MG63 (cell line): ENCODE measurements at regions not wholly inside any gene's neighbourhood (a gene's known extent, or its start where the extent isn't known, plus 50 kb on each side); places are given as distances from the start of the nearest gene placed in this dataset.

Source experiments
- DNase-seq: peaks from one replicate; pipeline ENCODE4 v3.0.0-alpha.2; 2020
- H3K27me3 ChIP-seq: fragments of 250-450 bp; sonication (Bioruptor Pico); 2 replicates; pipeline ENCODE4 v1.5.1; 2020; ENCODE audit warnings: mild to moderate bottlenecking, moderate library complexity
- H3K36me3 ChIP-seq: fragments of 250-450 bp; sonication (Bioruptor Pico); 2 replicates; pipeline ENCODE4 v1.5.1; 2020; ENCODE audit warnings: mild to moderate bottlenecking, moderate library complexity
- H3K4me3 ChIP-seq: fragments of 250-450 bp; sonication (Bioruptor Pico); 2 replicates; pipeline ENCODE4 v1.5.1; 2020; ENCODE audit warnings: mild to moderate bottlenecking, moderate library complexity
- H3K9me3 ChIP-seq: fragments of 250-450 bp; sonication (Bioruptor Pico); 2 replicates; pipeline ENCODE4 v1.5.1; 2020; ENCODE audit warnings: mild to moderate bottlenecking, moderate library complexity

GRCh38 chr14:34067587-34067986, 116.7 kb upstream of the EGLN3 start:
- Histone ChIP-seq H3K27me3 (no peaks in the 10 kb centered on the region), H3K4me3 (no peak overlapping the region), H3K9me3 (no peaks in the 10 kb centered on the region), H3K36me3 (no peaks in the 10 kb centered on the region)
- DNase-seq, result no peak

GRCh38 chr14:34065690-34066391, 115.0 kb upstream of the EGLN3 start:
- no peak overlapping the region for H3K4me3 ChIP-seq
- H3K27me3 ChIP-seq, result no peaks in the 10 kb centered on the region
- H3K36me3 ChIP-seq, result no peaks in the 10 kb centered on the region
- no peaks in the 10 kb centered on the region for H3K9me3 ChIP-seq
- no peak for DNase-seq

GRCh38 chr14:34065236-34065635, 114.4 kb upstream of the EGLN3 start:
- no peak for DNase-seq
- H3K4me3 ChIP-seq, result no peak overlapping the region
- H3K27me3 ChIP-seq, result no peaks in the 10 kb centered on the region
- no peaks in the 10 kb centered on the region for H3K9me3 ChIP-seq
- H3K36me3 ChIP-seq, result no peaks in the 10 kb centered on the region

- H3K4me3 ChIP-seq, result no peak overlapping the region
- peak; percentile 61 for DNase-seq
- no peaks in the 10 kb centered on the region for H3K27me3 ChIP-seq
- no peaks in the 10 kb centered on the region for H3K9me3 ChIP-seq
- H3K36me3 ChIP-seq, result no peaks in the 10 kb centered on the region
Measured at GRCh38 chr14:34064349-34064748, 113.5 kb upstream of the EGLN3 start.

GRCh38 chr14:34063470-34064164, 112.7 kb upstream of the EGLN3 start:
- H3K36me3 ChIP-seq, result no peaks in the 10 kb centered on the region
- no peak for DNase-seq

GRCh38 chr14:34063042-34063441, 112.2 kb upstream of the EGLN3 start:
- H3K36me3 ChIP-seq, result no peaks in the 10 kb centered on the region
- H3K27me3 ChIP-seq, result no peaks in the 10 kb centered on the region
- DNase-seq, result no peak
- H3K4me3 ChIP-seq, result no peak overlapping the region
- no peaks in the 10 kb centered on the region for H3K9me3 ChIP-seq

More at GRCh38 chr14:34063470-34064164, 112.7 kb upstream of the EGLN3 start:
- no peaks in the 10 kb centered on the region for H3K27me3 ChIP-seq
- no peak overlapping the region for H3K4me3 ChIP-seq
- H3K9me3 ChIP-seq, result no peaks in the 10 kb centered on the region

GRCh38 chr14:34062353-34062973, 111.6 kb upstream of the EGLN3 start:
- no peak overlapping the region for H3K4me3 ChIP-seq
- no peaks in the 10 kb centered on the region for H3K27me3 ChIP-seq
- DNase-seq, result no peak
- no peaks in the 10 kb centered on the region for H3K9me3 ChIP-seq
- no peaks in the 10 kb centered on the region for H3K36me3 ChIP-seq

GRCh38 chr14:34060651-34060999, 109.8 kb upstream of the EGLN3 start:
- H3K36me3 ChIP-seq, result no peaks in the 10 kb centered on the region
- no peaks in the 10 kb centered on the region for H3K27me3 ChIP-seq
- no peaks in the 10 kb centered on the region for H3K9me3 ChIP-seq
- peak overlapping the region; percentile 46 for H3K4me3 ChIP-seq
- DNase-seq, result no peak

GRCh38 chr14:34059925-34060650, 109.2 kb upstream of the EGLN3 start:
- Histone ChIP-seq H3K9me3 (no peaks in the 10 kb centered on the region), H3K36me3 (no peaks in the 10 kb centered on the region), H3K27me3 (no peaks in the 10 kb centered on the region), H3K4me3 (peak overlapping the region; percentile 46)
- peak; percentile 77 for DNase-seq

GRCh38 chr14:34059037-34059924, 108.4 kb upstream of the EGLN3 start:
- Histone ChIP-seq H3K36me3 (no peaks in the 10 kb centered on the region), H3K9me3 (no peaks in the 10 kb centered on the region), H3K4me3 (peak overlapping the region; percentile 46), H3K27me3 (no peaks in the 10 kb centered on the region)
- no peak for DNase-seq

- Histone ChIP-seq H3K9me3 (no peaks in the 10 kb centered on the region), H3K27me3 (no peaks in the 10 kb centered on the region), H3K36me3 (no peaks in the 10 kb centered on the region), H3K4me3 (no peak overlapping the region)
- DNase-seq, result no peak
Measured at GRCh38 chr14:34058510-34058909, 107.6 kb upstream of the EGLN3 start.

- Histone ChIP-seq H3K27me3 (no peaks in the 10 kb centered on the region), H3K4me3 (no peak overlapping the region), H3K36me3 (no peaks in the 10 kb centered on the region), H3K9me3 (no peaks in the 10 kb centered on the region)
- no peak for DNase-seq
Measured at GRCh38 chr14:34056046-34056445, 105.2 kb upstream of the EGLN3 start.

GRCh38 chr14:34055157-34055950, 104.5 kb upstream of the EGLN3 start:
- DNase-seq, result no peak
- Histone ChIP-seq H3K36me3 (no peaks in the 10 kb centered on the region), H3K27me3 (no peaks in the 10 kb centered on the region)

GRCh38 chr14:34053666-34054065, 102.8 kb upstream of the EGLN3 start:
- Histone ChIP-seq H3K9me3 (no peaks in the 10 kb centered on the region), H3K4me3 (no peak overlapping the region), H3K27me3 (no peaks in the 10 kb centered on the region), H3K36me3 (no peaks in the 10 kb centered on the region)
- DNase-seq, result peak; percentile 74

More at GRCh38 chr14:34055157-34055950, 104.5 kb upstream of the EGLN3 start:
- Histone ChIP-seq H3K4me3 (no peak overlapping the region), H3K9me3 (no peaks in the 10 kb centered on the region)

GRCh38 chr14:34052658-34053014, 101.8 kb upstream of the EGLN3 start:
- peak; percentile 77 for DNase-seq
- Histone ChIP-seq H3K36me3 (no peaks in the 10 kb centered on the region), H3K4me3 (no peak overlapping the region), H3K9me3 (no peaks in the 10 kb centered on the region), H3K27me3 (no peaks in the 10 kb centered on the region)
